Skeletal muscle satellite cell (primary cell): ENCODE measurements at regions not wholly inside any gene's neighbourhood (a gene's known extent, or its start where the extent isn't known, plus 50 kb on each side); places are given as distances from the start of the nearest gene placed in this dataset.

Experiments used
- H3K27me3 ChIP-seq: 2 replicates; pipeline ENCODE4 v1.7.0; 2013; ENCODE audit warnings: low read length; ENCODE audit not compliant: control insufficient read depth, insufficient read depth
- H3K36me3 ChIP-seq: 2 replicates; pipeline ENCODE4 v1.7.0; 2013; ENCODE audit warnings: mild to moderate bottlenecking, control low read depth, low read length; ENCODE audit not compliant: insufficient read depth
- H3K4me1 ChIP-seq: 2 replicates; pipeline ENCODE4 v1.7.0; 2013; ENCODE audit warnings: low read length; ENCODE audit not compliant: control insufficient read depth, insufficient read depth
- H3K4me2 ChIP-seq: 2 replicates; pipeline ENCODE4 v1.7.0; 2013; ENCODE audit warnings: mild to moderate bottlenecking, low read length
- H3K4me3 ChIP-seq: 2 replicates; pipeline ENCODE4 v1.7.0; 2013; ENCODE audit warnings: low read length
- H3K9ac ChIP-seq: 2 replicates; pipeline ENCODE4 v1.7.0; 2013; ENCODE audit warnings: mild to moderate bottlenecking, low read depth, low read length, moderate library complexity
- H3K9me3 ChIP-seq: replicated peaks from 2 replicates; pipeline ENCODE4 v1.7.0; 2013; ENCODE audit warnings: mild to moderate bottlenecking, control low read depth, low read length

DNA sequence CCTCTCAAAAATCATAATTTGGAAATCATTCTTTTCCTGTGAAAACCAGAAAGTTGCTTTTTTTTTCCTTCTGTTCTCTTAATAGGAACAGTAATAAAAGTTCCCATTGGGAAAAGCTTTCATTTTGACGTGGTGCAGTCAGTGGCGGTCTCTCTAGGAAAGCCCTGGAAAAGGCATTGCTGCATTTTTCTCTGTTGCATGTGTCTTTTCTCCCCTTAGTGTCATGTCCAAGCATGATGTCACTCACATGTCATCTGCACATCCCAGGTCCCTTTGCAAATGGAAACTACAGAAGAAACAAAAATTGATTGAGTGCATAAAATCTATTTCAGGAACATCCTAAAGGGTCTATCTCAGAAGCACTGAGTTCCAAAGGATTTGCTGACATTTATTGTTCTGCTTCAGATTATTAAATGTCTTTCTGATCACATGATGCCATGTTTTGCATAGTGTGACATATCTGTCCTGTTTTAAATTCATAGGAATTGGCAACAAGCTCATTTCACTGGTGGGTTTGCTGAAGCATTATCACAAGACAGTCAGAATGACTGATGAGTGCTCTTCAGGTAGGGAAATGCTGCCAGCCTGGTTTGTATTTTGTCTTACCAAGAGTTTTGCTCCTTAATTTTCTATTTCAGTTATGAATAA is 208.7 kb downstream of the SOX4 start:
- Histone ChIP-seq H3K36me3 (no peaks in the 10 kb centered on the region), H3K4me1 (peaks cover 14% of the 10 kb centered on the region), H3K4me2 (no peak overlapping the region), H3K27me3 (no peaks in the 10 kb centered on the region), H3K9ac (no peak overlapping the region), H3K4me3 (no peak overlapping the region), H3K9me3 (no peaks in the 10 kb centered on the region)

DNA sequence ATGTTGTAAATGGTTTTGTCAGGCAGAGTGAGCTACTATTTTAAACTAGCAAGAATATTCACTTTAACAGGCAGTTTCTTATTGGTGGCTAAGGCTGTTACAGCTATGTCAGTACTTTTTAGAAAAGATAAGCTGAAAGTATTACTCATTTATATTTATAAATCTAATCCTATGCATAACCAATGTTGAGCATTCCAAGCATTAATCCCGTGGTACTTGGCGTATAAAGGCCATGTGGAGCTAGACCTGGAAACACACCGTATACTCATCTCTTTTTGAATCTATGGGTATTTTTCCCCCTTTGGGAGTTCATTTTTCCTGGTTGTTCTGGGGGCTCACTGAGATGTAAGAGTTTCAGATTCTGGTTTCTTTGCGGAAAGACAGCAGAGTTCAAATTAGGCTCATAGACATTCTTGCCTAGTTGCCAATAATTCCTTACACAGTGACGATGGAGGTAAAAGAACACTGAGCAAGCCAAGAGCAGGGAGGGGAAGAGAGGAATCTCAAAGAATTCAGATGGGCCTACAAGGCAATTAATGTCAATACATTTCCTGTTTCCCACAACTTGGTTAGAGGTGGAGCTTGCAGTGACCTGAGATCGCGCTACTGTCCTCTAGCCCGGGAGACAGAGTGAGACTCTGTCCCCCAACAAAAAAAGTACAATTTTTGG is 211.5 kb downstream of the SOX4 start:
- no peaks in the 10 kb centered on the region for H3K27me3 ChIP-seq
- H3K36me3 ChIP-seq = no peaks in the 10 kb centered on the region
- no peak overlapping the region for H3K4me3 ChIP-seq
- no peak overlapping the region for H3K4me2 ChIP-seq
- H3K9ac ChIP-seq = no peak overlapping the region
- H3K9me3 ChIP-seq = no peaks in the 10 kb centered on the region
- peaks cover 35% of the 10 kb centered on the region for H3K4me1 ChIP-seq

DNA sequence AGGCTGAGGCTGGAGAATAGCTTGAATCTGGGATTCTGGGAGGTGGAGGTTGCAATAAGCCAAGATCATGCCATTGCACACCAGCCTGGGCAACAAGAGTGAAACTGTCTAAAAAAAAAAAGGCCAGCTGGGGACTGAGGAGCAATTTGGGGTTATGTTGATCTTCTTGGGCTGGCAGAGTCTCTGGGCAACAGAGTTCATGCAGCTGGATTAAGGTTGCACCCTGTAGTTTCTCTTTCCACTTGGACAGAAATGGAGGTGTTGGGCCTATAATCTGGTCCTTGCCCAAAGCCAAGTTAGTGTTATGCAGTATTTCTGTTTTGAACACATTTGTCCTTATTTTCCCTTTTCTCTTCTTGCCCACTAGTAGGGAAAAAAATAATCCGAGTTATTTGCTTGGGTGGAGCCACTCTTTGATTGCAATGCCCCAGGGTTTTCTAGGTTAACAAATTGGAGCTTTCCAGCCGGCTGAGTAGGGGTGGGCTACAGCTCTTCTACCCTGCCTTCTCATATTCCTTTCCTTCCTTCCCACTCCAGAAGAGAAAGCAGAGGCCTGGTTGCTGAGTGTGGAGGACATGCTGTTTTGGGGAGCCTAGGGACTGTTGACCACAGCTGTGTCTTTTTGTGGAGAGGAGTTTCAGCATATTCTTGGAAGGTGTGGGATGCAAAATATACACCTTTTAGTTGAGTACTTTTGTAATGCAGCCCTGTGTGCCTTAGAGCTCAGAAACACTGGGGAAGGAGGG is 213.9 kb downstream of the SOX4 start:
- Histone ChIP-seq H3K9me3 (no peaks in the 10 kb centered on the region), H3K4me2 (peak overlapping the region; percentile 65), H3K4me1 (peaks cover 23% of the 10 kb centered on the region), H3K9ac (no peak overlapping the region), H3K36me3 (no peaks in the 10 kb centered on the region), H3K27me3 (no peaks in the 10 kb centered on the region), H3K4me3 (no peak overlapping the region)

DNA sequence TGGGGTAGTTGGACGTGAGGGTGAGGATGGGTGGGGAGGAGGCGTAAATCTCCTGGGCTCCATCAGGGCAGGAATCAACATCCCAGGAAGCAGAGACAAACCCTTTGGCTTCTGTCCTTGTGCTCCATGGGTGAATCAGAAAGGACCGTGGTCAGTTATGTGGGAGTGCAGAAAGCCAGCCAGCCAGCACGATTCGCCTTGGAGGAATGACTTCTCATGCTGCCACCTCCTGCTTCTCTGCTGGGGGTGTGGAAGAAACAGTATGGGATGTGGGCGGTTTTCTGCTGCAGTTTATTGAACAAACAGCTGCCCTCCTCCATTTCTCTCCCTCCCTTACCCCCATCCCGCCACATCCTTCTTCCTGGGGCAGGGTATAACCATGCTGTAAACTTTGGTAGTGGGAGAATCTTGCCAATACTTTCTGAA is 214.5 kb downstream of the SOX4 start:
- Histone ChIP-seq H3K4me1 (peaks cover 23% of the 10 kb centered on the region), H3K36me3 (no peaks in the 10 kb centered on the region), H3K9me3 (no peaks in the 10 kb centered on the region), H3K27me3 (no peaks in the 10 kb centered on the region), H3K9ac (peak overlapping the region; percentile 22), H3K4me2 (peak overlapping the region; percentile 65), H3K4me3 (peak overlapping the region; percentile 19)

DNA sequence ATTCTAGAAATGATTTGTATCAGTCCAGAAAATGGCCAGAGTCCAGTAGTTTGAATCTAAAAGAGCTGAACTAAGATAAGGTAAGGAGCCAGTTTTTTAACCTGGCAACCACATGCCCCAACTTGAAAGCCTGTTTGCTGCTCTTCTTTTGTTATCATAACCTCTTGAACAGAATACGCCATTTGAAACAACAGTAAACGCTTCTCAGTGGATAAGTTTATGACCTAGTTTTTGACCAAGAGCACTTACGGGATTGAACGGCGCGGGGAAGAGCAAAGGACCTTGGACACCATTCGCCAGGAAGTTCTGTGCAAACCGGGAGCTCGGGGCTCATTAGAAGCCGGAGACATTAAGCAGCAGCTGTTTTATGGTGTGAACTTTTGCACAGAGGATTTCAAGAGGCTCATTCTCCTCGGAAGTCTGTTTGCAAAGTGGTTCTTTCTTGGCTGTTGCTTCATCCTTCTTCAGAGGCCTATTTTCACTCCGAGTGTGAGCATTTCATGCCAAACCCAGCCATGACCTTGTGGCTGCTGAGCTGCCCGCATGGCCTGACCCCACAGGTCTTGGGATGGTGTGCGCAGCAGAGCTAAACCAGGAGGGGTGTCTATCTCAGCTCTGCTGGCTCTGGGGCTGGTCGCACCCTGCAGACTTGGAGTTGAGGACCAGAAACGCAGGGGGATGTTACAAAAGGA is 215.1 kb downstream of the SOX4 start:
- H3K4me1 ChIP-seq = peaks cover 23% of the 10 kb centered on the region
- H3K4me3 ChIP-seq = peak overlapping the region; percentile 19
- H3K4me2 ChIP-seq = peak overlapping the region; percentile 65
- H3K9ac ChIP-seq = peak overlapping the region; percentile 22
- no peaks in the 10 kb centered on the region for H3K36me3 ChIP-seq
- H3K27me3 ChIP-seq = no peaks in the 10 kb centered on the region
- H3K9me3 ChIP-seq = no peaks in the 10 kb centered on the region

DNA sequence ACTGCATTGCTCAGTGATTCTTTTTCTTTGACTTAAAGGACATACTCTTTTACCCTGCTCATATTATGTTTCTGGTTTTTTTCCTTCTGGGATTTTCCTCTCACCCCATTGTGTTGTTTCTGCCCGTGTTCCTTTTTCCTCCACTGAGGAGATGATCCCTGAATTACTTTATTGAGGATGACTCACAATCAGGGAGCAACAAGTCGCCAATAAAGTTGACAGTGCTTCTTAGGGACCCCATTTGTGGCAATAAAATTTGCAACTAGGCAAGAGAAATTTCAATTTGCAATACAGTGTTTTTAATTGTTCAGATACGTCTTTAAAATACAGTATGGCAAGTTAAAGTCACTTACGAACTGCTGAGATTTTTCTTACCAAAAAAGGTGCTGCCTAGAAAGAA is 217.9 kb downstream of the SOX4 start:
- Histone ChIP-seq H3K9me3 (no peaks in the 10 kb centered on the region), H3K4me1 (peaks cover 23% of the 10 kb centered on the region), H3K27me3 (no peaks in the 10 kb centered on the region), H3K4me3 (no peak overlapping the region), H3K4me2 (no peak overlapping the region), H3K9ac (no peak overlapping the region), H3K36me3 (no peaks in the 10 kb centered on the region)

DNA sequence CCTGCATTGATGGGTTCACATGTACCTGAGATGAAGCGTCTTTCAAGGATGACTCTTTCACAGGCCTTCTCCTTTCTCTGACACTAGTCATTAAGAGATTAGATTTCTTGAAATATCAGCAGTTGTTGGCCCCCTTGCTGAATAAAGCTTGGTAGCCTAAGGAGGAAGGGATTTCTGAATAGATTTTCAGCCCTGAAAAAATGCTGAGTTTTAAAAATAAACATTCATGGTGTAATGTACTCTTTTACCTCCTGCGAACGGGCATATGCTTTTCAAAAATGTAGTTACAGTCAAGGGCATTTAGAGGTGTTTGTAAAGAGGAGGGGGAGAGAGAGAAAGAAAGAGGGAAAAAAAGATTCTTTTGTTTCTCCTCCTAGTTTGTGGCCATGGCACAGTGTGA is 222.7 kb downstream of the SOX4 start:
- Histone ChIP-seq H3K4me1 (no peaks in the 10 kb centered on the region), H3K4me3 (no peak overlapping the region), H3K27me3 (no peaks in the 10 kb centered on the region), H3K9ac (no peak overlapping the region), H3K36me3 (no peaks in the 10 kb centered on the region), H3K9me3 (no peaks in the 10 kb centered on the region), H3K4me2 (no peak overlapping the region)

DNA sequence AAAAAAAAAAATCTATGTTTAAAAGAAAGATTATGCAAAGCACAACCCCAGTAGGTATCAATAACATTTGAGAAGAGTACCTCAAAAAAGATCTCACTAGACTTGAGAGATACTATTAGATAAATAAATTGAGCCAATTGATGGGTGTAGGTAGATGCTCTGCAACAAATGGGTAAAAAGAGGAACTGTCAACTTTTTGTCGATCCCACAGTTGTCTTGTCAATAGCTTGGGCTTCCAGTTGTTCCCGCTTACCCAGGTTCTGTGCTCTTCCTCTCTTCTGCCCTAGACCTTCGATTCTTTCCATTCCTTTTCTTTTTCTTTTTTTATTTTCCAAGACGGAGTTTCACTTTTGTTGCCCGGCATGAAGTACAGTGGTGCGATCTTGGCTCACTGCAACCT is 226.9 kb downstream of the SOX4 start:
- Histone ChIP-seq H3K9me3 (no peaks in the 10 kb centered on the region), H3K9ac (no peak overlapping the region), H3K27me3 (no peaks in the 10 kb centered on the region), H3K36me3 (no peaks in the 10 kb centered on the region), H3K4me3 (no peak overlapping the region), H3K4me1 (no peaks in the 10 kb centered on the region), H3K4me2 (no peak overlapping the region)

DNA sequence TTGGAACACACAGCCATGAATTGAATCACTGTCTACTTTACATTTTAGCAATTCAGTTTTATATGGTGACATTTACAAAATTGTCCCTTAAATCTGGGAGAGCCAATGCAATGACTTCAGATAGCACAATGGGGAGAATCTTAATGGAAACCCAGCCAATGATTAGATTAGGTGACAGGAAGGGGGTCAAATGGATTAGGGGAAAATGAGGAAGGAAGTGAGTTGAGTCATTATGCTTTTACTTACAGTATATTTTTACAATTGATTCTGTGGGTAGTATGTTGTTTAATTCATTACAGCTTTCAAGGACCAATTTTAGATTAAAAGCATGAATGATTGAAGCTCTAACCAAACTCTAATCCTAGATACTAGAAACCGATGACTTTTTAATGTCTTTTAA is 229.8 kb downstream of the SOX4 start:
- Histone ChIP-seq H3K9me3 (no peaks in the 10 kb centered on the region), H3K4me2 (no peak overlapping the region), H3K27me3 (no peaks in the 10 kb centered on the region), H3K4me1 (no peaks in the 10 kb centered on the region), H3K4me3 (no peak overlapping the region), H3K9ac (no peak overlapping the region), H3K36me3 (no peaks in the 10 kb centered on the region)

DNA sequence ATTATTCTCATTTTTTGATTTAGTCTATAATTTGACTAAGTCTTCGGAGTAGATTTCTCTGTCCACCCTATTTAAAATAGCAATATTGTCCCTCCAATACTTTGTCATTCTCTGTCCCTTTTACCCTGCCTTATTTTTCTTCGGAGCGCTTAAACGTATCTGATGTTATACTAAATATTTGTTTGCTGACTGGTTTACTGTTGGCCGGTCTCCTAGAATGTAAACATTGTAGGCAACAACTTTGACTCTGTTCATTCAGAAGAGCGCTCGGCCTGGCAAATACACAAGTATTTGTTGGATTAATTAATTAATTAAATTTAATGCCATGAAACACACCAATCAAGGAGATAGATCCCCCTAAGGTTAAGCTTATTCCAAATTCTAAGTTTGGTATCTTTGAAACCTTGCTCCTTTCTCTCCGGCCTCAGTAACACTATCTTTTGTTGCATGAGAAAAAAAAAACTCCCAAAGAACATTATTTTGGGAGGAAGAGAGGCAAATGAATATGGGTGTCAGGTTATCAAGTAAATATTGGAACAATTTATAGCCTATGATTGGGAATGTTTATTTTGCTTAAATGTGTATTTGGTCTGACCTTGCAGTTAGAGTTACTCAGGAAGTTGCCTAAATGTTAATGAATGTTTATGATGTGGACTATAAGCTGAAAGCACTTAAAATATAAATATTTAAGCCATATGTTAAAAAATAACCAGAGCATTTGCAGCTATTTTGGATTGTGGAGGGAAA is 231.1 kb downstream of the SOX4 start:
- no peaks in the 10 kb centered on the region for H3K27me3 ChIP-seq
- H3K4me1 ChIP-seq = no peaks in the 10 kb centered on the region
- H3K36me3 ChIP-seq = no peaks in the 10 kb centered on the region
- H3K4me3 ChIP-seq = no peak overlapping the region
- H3K9ac ChIP-seq = no peak overlapping the region
- no peak overlapping the region for H3K4me2 ChIP-seq
- no peaks in the 10 kb centered on the region for H3K9me3 ChIP-seq

DNA sequence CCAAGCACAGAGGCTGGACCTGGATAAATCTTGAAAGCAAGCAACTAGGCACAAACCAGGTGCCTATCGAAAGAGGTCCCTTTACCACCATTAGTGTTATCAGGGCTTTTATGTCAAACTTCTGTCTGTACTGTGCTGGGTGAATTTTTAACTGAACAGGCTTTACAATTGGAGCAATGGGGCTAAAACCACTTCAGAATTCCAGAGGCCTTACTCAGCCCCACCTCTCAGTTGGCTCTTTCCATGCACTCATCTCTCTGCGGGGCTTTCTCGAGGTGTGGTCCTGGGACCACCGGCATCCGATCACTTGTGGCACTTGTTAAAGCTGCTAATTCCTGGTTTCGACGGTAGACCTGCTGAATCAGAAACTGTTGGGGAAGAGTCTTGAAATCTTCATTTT is 232.5 kb downstream of the SOX4 start:
- H3K9ac ChIP-seq = no peak overlapping the region
- H3K4me3 ChIP-seq = no peak overlapping the region
- no peaks in the 10 kb centered on the region for H3K9me3 ChIP-seq
- no peaks in the 10 kb centered on the region for H3K36me3 ChIP-seq
- no peaks in the 10 kb centered on the region for H3K4me1 ChIP-seq
- no peaks in the 10 kb centered on the region for H3K27me3 ChIP-seq
- no peak overlapping the region for H3K4me2 ChIP-seq
